ENCODE measurements at regions not wholly inside any gene's neighbourhood (a gene's known extent, or its start where the extent isn't known, plus 50 kb on each side); places are given as distances from the start of the nearest gene placed in this dataset.

DNA sequence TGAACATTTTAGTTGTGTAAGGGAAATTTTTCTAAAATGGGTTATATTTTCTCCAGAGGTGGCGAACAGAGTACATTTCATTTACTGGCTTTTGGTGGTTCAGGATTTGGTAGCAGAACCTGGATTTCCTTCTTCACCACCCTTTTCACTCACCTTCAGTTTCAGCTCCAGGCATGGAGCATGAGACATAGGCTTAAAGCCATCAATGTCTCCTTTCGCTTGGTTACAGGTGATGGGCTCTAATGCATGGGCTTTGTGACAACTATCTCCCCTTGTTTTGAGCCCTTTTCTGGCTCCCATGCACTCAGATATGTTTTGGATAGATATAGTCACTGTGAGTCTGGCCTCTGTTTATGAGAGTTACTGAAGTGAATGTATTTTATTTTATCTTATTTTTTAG is 96.6 kb upstream of the ANKRD28 start (continued):
- TF ChIP-seq, protein P1, sequence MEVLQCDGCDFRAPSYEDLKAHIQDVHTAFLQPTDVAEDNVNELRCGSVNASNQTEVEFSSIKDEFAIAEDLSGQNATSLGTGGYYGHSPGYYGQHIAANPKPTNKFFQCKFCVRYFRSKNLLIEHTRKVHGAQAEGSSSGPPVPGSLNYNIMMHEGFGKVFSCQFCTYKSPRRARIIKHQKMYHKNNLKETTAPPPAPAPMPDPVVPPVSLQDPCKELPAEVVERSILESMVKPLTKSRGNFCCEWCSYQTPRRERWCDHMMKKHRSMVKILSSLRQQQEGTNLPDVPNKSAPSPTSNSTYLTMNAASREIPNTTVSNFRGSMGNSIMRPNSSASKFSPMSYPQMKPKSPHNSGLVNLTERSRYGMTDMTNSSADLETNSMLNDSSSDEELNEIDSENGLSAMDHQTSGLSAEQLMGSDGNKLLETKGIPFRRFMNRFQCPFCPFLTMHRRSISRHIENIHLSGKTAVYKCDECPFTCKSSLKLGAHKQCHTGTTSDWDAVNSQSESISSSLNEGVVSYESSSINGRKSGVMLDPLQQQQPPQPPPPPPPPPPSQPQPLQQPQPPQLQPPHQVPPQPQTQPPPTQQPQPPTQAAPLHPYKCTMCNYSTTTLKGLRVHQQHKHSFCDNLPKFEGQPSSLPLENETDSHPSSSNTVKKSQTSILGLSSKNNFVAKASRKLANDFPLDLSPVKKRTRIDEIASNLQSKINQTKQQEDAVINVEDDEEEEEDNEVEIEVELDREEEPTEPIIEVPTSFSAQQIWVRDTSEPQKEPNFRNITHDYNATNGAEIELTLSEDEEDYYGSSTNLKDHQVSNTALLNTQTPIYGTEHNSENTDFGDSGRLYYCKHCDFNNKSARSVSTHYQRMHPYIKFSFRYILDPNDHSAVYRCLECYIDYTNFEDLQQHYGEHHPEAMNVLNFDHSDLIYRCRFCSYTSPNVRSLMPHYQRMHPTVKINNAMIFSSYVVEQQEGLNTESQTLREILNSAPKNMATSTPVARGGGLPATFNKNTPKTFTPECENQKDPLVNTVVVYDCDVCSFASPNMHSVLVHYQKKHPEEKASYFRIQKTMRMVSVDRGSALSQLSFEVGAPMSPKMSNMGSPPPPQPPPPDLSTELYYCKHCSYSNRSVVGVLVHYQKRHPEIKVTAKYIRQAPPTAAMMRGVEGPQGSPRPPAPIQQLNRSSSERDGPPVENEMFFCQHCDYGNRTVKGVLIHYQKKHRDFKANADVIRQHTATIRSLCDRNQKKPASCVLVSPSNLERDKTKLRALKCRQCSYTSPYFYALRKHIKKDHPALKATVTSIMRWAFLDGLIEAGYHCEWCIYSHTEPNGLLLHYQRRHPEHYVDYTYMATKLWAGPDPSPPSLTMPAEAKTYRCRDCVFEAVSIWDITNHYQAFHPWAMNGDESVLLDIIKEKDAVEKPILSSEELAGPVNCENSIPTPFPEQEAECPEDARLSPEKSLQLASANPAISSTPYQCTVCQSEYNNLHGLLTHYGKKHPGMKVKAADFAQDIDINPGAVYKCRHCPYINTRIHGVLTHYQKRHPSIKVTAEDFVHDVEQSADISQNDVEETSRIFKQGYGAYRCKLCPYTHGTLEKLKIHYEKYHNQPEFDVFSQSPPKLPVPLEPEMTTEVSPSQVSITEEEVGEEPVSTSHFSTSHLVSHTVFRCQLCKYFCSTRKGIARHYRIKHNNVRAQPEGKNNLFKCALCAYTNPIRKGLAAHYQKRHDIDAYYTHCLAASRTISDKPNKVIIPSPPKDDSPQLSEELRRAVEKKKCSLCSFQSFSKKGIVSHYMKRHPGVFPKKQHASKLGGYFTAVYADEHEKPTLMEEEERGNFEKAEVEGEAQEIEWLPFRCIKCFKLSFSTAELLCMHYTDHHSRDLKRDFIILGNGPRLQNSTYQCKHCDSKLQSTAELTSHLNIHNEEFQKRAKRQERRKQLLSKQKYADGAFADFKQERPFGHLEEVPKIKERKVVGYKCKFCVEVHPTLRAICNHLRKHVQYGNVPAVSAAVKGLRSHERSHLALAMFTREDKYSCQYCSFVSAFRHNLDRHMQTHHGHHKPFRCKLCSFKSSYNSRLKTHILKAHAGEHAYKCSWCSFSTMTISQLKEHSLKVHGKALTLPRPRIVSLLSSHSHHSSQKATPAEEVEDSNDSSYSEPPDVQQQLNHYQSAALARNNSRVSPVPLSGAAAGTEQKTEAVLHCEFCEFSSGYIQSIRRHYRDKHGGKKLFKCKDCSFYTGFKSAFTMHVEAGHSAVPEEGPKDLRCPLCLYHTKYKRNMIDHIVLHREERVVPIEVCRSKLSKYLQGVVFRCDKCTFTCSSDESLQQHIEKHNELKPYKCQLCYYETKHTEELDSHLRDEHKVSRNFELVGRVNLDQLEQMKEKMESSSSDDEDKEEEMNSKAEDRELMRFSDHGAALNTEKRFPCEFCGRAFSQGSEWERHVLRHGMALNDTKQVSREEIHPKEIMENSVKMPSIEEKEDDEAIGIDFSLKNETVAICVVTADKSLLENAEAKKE (CRISPR knock-in tag; IDR thresholded peaks at IDR 0.05): no peak
- TF ChIP-seq ZNF114 (CRISPR knock-in tag; IDR thresholded peaks at IDR 0.05) (no peak), REST (IDR thresholded peaks at IDR 0.05; ENCODE audit: unreplicated experiment) (no peak), CREB1 (CRISPR knock-in tag; IDR thresholded peaks at IDR 0.05; ENCODE audit: low read depth) (no peak)

DNA sequence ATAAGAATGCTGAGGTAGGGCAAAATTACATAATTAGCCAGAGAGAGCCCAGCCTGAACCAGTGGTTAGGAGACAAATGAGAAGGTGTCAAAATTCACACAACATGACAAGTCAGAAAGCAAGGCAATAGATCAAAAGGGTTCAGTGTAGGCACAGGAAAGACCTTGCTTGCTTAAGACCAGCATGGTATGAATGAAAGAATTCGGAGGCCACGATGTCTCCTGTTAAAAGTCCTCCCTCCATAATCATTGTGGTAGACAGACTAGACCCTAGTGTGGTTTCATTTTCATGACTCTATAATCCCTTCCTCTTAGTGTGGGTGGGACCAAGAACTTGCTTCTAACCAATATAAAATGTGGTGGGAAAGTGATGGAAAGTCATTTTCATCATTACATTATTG is 98.7 kb upstream of the ANKRD28 start:
- H3K27me3 ChIP-seq (ENCODE audit: insufficient read depth): no peaks in the 10 kb centered on the region
- no peak for ATAC-seq
- H3K4me2 ChIP-seq: no peak overlapping the region
- TF ChIP-seq STAT1 (IDR thresholded peaks at IDR 0.05; ENCODE audit: unreplicated experiment) (no peak), CTCF (conservative IDR thresholded peaks at IDR 0.05; ENCODE audit: low read depth in 2 of 2) (no peak), EZH2phosphoT487 (IDR thresholded peaks at IDR 0.05; ENCODE audit: unreplicated experiment) (no peak), REST (IDR thresholded peaks at IDR 0.05; ENCODE audit: unreplicated experiment) (no peak), POLR2AphosphoS5 (IDR thresholded peaks at IDR 0.05; ENCODE audit: low read depth) (no peak), ZNF331 (CRISPR knock-in tag; IDR thresholded peaks at IDR 0.05; ENCODE audit: low read depth) (no peak), CREB1 (CRISPR knock-in tag; IDR thresholded peaks at IDR 0.05; ENCODE audit: low read depth) (no peak), ZNF114 (CRISPR knock-in tag; IDR thresholded peaks at IDR 0.05) (no peak), NANOG (IDR thresholded peaks at IDR 0.05; ENCODE audit: borderline replicate concordance) (no peak)

More for the DNA sequence above, 98.7 kb upstream of the ANKRD28 start:
- Histone ChIP-seq H3K36me3 (ENCODE audit: insufficient read depth) (no peaks in the 10 kb centered on the region), H3K4me3 (no peak overlapping the region), H3K9me2 (ENCODE audit: insufficient read depth) (no peaks in the 10 kb centered on the region), H2AFZ (no peak overlapping the region), H3K79me2 (replicated peaks; ENCODE audit: insufficient read depth) (no peaks in the 10 kb centered on the region), H3K27ac (ENCODE audit: low read depth) (no peak overlapping the region), H3F3A (replicated peaks; ENCODE audit: low read depth) (no peaks in the 10 kb centered on the region), H4K20me1 (replicated peaks; ENCODE audit: insufficient read depth) (no peaks in the 10 kb centered on the region), H3K4me1 (ENCODE audit: insufficient read depth) (no peaks in the 10 kb centered on the region)
- Mint-ChIP-seq H3K4me3 (no peak overlapping the region), H3K9me3 (0 out of 3 replicates have a peak, but pooled peaks cover 3% of the 10 kb centered on the region), H3K36me3 (ENCODE audit: low read depth) (no peaks in the 10 kb centered on the region; the same call in 2 of the 3 replicates), H3K4me1 (peaks cover 21% of the 10 kb centered on the region; the same call in 2 of the 3 replicates), H3K27ac (no peak overlapping the region), H3K27me3 (ENCODE audit: insufficient read depth, low read depth, poor library complexity) (peaks cover 2% of the 10 kb centered on the region)
- no peak for DNase-seq (ENCODE audit: low spot score)
